Fibroblast of villous mesenchyme (primary cell): ENCODE measurements at regions not wholly inside any gene's neighbourhood (a gene's known extent, or its start where the extent isn't known, plus 50 kb on each side); places are given as distances from the start of the nearest gene placed in this dataset.

Experiments
- DNase-seq: peaks from one replicate; pipeline ENCODE4 v3.0.0-alpha.2; 2010; ENCODE audit warnings: low read depth
- H3K4me3 ChIP-seq: 2 replicates; pipeline ENCODE4 v1.5.1; 2011; ENCODE audit warnings: low read depth, mild to moderate bottlenecking, low read length
- CTCF ChIP-seq: IDR thresholded peaks from 2 replicates; pipeline ENCODE4 v1.5.1; 2012; ENCODE audit warnings: low read depth, mild to moderate bottlenecking, low read length; ENCODE audit not compliant: insufficient read depth

GRCh38 chr3:72591522-72592421 lies 256.5 kb downstream of the SHQ1 start:
- TF ChIP-seq CTCF, result no peak
- DNase-seq, result peak; percentile 80
- no peak overlapping the region for H3K4me3 ChIP-seq

- no peak for TF ChIP-seq CTCF
- H3K4me3 ChIP-seq, result no peak overlapping the region
- DNase-seq, result no peak
Measured at GRCh38 chr3:72590732-72591221, 257.5 kb downstream of the SHQ1 start.

GRCh38 chr3:72587282-72587681 lies 261.0 kb downstream of the SHQ1 start:
- no peak overlapping the region for H3K4me3 ChIP-seq
- TF ChIP-seq CTCF, result peak; percentile 14
- DNase-seq, result no peak

GRCh38 chr3:72586694-72587093 lies 261.6 kb downstream of the SHQ1 start:
- no peak for TF ChIP-seq CTCF
- H3K4me3 ChIP-seq, result no peak overlapping the region
- DNase-seq, result no peak

- TF ChIP-seq CTCF, result no peak
- no peak overlapping the region for H3K4me3 ChIP-seq
- no peak for DNase-seq
Measured at GRCh38 chr3:72585966-72586365, 262.3 kb downstream of the SHQ1 start.

- DNase-seq, result no peak
- H3K4me3 ChIP-seq, result no peak overlapping the region
- TF ChIP-seq CTCF, result no peak
Measured at GRCh38 chr3:72584262-72584661, 264.0 kb downstream of the SHQ1 start.

GRCh38 chr3:72582963-72583362 lies 265.3 kb downstream of the SHQ1 start:
- no peak for DNase-seq
- no peak overlapping the region for H3K4me3 ChIP-seq
- TF ChIP-seq CTCF, result no peak
